ENCODE measurements at regions not wholly inside any gene's neighbourhood (a gene's known extent, or its start where the extent isn't known, plus 50 kb on each side); places are given as distances from the start of the nearest gene placed in this dataset.
"Not testable (repeated sequence)": the region's sequence is repeated elsewhere in the genome, so short reads cannot be mapped to it uniquely, and the experiment has no call there.

DNA sequence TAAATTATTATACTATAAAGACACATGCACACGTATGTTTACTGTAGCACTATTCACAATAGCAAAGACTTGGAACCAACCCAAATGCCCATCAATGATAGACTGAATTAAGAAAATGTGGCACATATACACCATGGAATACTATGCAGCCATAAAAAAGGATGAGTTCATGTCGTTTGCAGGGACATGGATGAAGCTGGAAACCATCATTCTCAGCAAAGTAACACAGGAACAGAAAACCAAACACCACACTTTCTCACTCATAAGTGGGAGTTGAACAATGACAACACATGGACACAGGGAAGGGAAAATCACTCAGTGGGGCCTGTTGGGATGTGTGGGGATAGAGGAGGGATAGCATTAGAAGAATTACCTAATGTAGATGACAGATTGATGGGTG, 163.0 kb downstream of the CCDC71L start:
- H3K27ac ChIP-seq (ENCODE audit: low read depth, low read length); H3K9ac ChIP-seq (ENCODE audit: low read depth, low read length); H3K27me3 ChIP-seq (ENCODE audit: control insufficient read depth, insufficient read depth, low read length); H3K9me3 ChIP-seq (ENCODE audit: control insufficient read depth, insufficient read depth, low read length); H3K36me3 ChIP-seq (ENCODE audit: control insufficient read depth, insufficient read depth, low read length); H3K4me1 ChIP-seq (ENCODE audit: control insufficient read depth, insufficient read depth, low read length); H3K4me3 ChIP-seq (ENCODE audit: low read depth, low read length): not testable (repeated sequence)

DNA sequence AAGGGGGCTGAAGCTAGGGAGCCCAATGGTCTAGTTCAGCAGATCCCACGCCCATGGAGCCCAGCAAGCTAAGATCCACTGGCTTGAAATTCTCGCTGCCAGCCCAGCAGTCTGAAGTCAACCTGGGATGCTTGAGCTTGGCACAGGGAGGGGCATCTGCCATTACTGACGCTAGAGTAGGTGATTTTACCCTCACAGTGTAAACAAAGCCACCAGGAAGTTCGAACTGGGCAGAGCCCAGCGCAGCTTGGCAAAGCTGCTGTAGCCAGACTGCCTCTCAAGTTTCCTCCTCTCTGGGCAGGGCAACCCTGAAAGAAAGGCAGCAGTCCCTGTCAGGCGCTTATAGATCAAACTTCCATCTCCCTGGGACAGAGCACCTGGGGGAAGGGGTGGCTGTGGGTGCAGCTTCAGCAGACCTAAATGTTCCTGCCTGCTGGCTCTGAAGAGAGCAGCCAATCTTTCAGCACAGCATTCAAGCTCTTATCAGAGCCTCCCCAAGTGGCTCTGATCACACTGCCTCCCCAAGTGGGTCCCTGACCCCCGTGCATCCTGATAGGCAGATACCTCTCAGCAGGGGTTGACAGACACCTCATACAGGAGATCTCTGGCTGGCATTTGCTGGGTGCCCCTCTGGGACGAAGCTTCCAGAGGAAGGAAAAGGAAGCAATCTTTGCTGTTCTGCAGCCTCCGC, 167.8 kb downstream of the CCDC71L start:
- no peaks in the 10 kb centered on the region for H3K27me3 ChIP-seq (ENCODE audit: control insufficient read depth, insufficient read depth, low read length)
- no peak overlapping the region for H3K27ac ChIP-seq (ENCODE audit: low read depth, low read length)
- no peaks in the 10 kb centered on the region for H3K9me3 ChIP-seq (ENCODE audit: control insufficient read depth, insufficient read depth, low read length)
- H3K36me3 ChIP-seq (ENCODE audit: control insufficient read depth, insufficient read depth, low read length): no peaks in the 10 kb centered on the region
- H3K4me1 ChIP-seq (ENCODE audit: control insufficient read depth, insufficient read depth, low read length): no peaks in the 10 kb centered on the region
- H3K9ac ChIP-seq (ENCODE audit: low read depth, low read length): no peak overlapping the region
- H3K4me3 ChIP-seq (ENCODE audit: low read depth, low read length): no peak overlapping the region

DNA sequence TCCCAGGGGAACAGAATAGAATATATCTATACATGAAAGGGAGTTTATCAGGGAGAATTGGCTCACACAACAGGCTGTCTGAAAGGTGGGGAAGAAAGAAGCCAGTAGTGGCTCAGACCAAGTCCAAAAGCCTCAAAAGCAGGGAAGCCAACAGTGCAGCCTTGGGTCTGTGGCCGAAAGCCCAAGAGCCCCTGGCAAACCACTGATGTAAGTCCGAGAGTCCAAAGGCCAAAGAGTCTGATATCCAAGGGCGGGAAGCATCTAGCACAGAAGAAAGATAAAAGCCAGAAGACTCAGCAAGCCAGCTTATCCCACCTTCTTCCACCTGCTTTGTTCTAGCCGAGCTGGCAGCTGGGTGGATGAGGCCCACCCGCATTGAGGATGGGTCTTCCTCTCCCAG, 172.5 kb downstream of the CCDC71L start:
- Histone ChIP-seq H3K27ac (ENCODE audit: low read depth, low read length) (no peak overlapping the region), H3K27me3 (ENCODE audit: control insufficient read depth, insufficient read depth, low read length) (no peaks in the 10 kb centered on the region), H3K36me3 (ENCODE audit: control insufficient read depth, insufficient read depth, low read length) (no peaks in the 10 kb centered on the region), H3K9ac (ENCODE audit: low read depth, low read length) (no peak overlapping the region), H3K4me1 (ENCODE audit: control insufficient read depth, insufficient read depth, low read length) (no peaks in the 10 kb centered on the region), H3K9me3 (ENCODE audit: control insufficient read depth, insufficient read depth, low read length) (no peaks in the 10 kb centered on the region), H3K4me3 (ENCODE audit: low read depth, low read length) (no peak overlapping the region)

DNA sequence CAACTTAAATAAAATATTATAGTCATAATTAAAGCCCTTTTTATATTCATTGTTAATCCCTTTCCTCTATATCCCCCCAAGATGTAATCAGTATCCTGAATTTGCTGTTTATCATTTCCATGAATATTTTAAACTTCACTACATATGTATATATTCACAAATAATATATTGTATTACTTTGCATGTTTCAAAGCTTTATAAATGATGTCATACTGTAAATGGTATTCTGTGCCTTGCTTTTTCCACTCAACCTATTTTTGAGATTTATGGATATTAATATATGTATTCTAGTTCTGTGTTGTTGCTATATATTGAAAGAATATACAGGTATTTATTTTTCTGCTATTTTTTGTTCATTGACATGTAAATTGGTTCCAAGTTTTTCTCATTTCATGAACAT, 173.1 kb downstream of the CCDC71L start:
- no peak overlapping the region for H3K27ac ChIP-seq (ENCODE audit: low read depth, low read length)
- H3K4me1 ChIP-seq (ENCODE audit: control insufficient read depth, insufficient read depth, low read length): no peaks in the 10 kb centered on the region
- H3K9me3 ChIP-seq (ENCODE audit: control insufficient read depth, insufficient read depth, low read length): no peaks in the 10 kb centered on the region
- H3K27me3 ChIP-seq (ENCODE audit: control insufficient read depth, insufficient read depth, low read length): no peaks in the 10 kb centered on the region
- H3K4me3 ChIP-seq (ENCODE audit: low read depth, low read length): no peak overlapping the region
- no peak overlapping the region for H3K9ac ChIP-seq (ENCODE audit: low read depth, low read length)
- no peaks in the 10 kb centered on the region for H3K36me3 ChIP-seq (ENCODE audit: control insufficient read depth, insufficient read depth, low read length)

DNA sequence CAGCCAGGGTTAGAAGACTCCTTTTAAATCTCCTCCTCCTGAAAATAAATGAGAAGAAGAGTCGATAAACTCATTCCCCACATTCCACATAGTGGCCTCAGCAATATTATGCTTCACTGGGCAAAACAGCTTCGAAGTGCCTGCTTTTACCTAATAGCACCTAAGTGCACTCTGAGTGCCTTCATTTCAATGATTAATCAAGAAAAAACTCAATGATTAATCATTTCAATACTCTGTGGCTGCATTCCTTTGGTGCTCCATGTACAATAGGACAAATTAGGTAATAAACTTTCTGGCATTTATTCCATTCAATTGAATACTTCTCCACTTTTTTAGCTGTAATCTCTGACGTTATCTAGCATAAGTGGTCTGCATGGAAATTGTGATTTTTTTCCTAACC, 174.6 kb downstream of the CCDC71L start:
- Histone ChIP-seq H3K4me1 (ENCODE audit: control insufficient read depth, insufficient read depth, low read length) (no peaks in the 10 kb centered on the region), H3K27ac (ENCODE audit: low read depth, low read length) (no peak overlapping the region), H3K27me3 (ENCODE audit: control insufficient read depth, insufficient read depth, low read length) (no peaks in the 10 kb centered on the region), H3K36me3 (ENCODE audit: control insufficient read depth, insufficient read depth, low read length) (no peaks in the 10 kb centered on the region), H3K9me3 (ENCODE audit: control insufficient read depth, insufficient read depth, low read length) (no peaks in the 10 kb centered on the region), H3K9ac (ENCODE audit: low read depth, low read length) (no peak overlapping the region), H3K4me3 (ENCODE audit: low read depth, low read length) (no peak overlapping the region)

DNA sequence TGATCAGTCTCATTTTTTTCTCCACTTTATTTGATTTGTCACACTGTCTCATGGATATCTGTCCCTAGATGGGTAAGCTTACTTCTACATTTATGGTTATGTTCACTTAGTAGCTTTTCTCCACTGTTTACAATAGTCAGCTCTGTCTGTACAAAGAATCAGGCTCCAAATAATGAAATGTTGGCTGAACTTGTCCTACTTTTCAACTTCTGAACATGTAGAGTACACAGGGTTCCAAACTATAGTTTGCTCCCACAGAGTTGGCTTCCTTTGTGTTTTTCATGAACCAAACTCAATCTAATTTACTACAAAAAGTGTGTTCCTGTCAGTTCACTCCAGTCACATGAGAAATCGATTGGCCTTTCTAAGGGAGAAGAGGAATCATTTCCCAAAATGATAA, 175.0 kb downstream of the CCDC71L start:
- Histone ChIP-seq H3K36me3 (ENCODE audit: control insufficient read depth, insufficient read depth, low read length) (no peaks in the 10 kb centered on the region), H3K9me3 (ENCODE audit: control insufficient read depth, insufficient read depth, low read length) (no peaks in the 10 kb centered on the region), H3K4me1 (ENCODE audit: control insufficient read depth, insufficient read depth, low read length) (no peaks in the 10 kb centered on the region), H3K27me3 (ENCODE audit: control insufficient read depth, insufficient read depth, low read length) (no peaks in the 10 kb centered on the region), H3K27ac (ENCODE audit: low read depth, low read length) (no peak overlapping the region), H3K9ac (ENCODE audit: low read depth, low read length) (no peak overlapping the region; the same call in 1 of the 2 replicates), H3K4me3 (ENCODE audit: low read depth, low read length) (no peak overlapping the region)

DNA sequence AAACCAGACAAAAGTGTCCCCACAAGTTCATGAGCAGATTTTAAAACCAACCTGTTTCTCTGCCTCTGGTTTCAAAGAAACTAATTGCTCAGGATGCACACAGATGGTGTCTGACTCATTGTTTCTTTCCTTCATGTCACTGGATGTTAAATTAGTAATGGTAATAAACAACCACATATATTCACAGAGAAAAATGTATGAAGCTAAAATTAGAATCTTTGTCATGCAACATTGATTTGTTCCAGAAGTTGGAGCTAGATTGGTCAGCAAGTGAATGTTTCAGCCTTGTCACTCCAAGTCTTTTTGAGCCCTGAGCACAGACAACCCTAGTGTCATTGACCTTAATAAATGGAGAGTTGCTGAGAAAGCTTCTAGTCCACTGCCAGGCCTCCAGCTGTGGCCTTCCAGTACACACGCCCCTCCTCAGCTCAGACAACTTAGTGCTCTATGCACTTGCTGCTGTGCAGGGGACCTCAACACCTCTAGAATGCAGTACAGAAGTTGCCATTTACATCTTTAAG, 175.9 kb downstream of the CCDC71L start:
- Histone ChIP-seq H3K9ac (ENCODE audit: low read depth, low read length) (no peak overlapping the region), H3K36me3 (ENCODE audit: control insufficient read depth, insufficient read depth, low read length) (no peaks in the 10 kb centered on the region), H3K9me3 (ENCODE audit: control insufficient read depth, insufficient read depth, low read length) (no peaks in the 10 kb centered on the region), H3K4me3 (ENCODE audit: low read depth, low read length) (no peak overlapping the region), H3K4me1 (ENCODE audit: control insufficient read depth, insufficient read depth, low read length) (no peaks in the 10 kb centered on the region), H3K27me3 (ENCODE audit: control insufficient read depth, insufficient read depth, low read length) (no peaks in the 10 kb centered on the region), H3K27ac (ENCODE audit: low read depth, low read length) (no peak overlapping the region)

DNA sequence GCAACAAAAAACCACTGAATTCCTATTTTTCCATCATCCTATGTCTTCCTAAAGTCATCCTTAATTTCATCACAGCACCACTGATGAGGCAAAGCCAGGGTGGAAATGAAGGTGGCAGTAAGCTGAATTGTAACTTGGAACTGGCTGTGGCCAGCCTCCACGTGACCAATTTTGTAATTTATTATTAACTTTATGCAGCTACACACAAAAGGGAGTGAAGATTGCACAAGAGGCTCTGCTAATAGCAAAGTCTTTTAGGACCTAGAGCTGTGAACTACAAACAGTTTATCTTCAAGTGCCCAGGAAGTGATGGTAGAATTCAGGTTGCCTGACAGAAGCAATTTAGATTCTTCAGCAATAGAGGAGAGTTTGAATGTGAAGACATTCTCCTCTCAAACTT, 176.4 kb downstream of the CCDC71L start:
- Histone ChIP-seq H3K36me3 (ENCODE audit: control insufficient read depth, insufficient read depth, low read length) (no peaks in the 10 kb centered on the region), H3K9ac (ENCODE audit: low read depth, low read length) (no peak overlapping the region), H3K9me3 (ENCODE audit: control insufficient read depth, insufficient read depth, low read length) (no peaks in the 10 kb centered on the region), H3K27me3 (ENCODE audit: control insufficient read depth, insufficient read depth, low read length) (no peaks in the 10 kb centered on the region), H3K27ac (ENCODE audit: low read depth, low read length) (no peak overlapping the region), H3K4me1 (ENCODE audit: control insufficient read depth, insufficient read depth, low read length) (no peaks in the 10 kb centered on the region), H3K4me3 (ENCODE audit: low read depth, low read length) (no peak overlapping the region)

DNA sequence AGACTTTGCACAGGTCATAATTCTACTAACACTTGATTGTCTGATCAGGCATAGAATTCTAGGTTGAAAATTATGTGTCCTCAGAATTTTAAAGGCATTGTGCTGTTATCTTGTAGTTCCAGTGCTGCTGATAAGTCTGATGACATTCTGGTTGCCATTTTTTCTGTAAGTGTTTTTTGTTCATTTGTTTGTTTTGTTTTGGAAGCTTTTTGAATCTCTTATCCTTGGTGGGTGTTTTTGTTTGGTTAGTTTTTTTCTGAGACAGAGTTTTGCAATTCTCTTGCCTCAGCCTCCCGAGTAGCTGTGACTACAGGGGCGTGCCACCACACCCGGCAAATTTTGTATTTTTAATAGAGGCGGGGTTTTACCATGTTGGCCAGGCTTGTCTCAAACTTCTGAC, 178.9 kb downstream of the CCDC71L start:
- no peaks in the 10 kb centered on the region for H3K36me3 ChIP-seq (ENCODE audit: control insufficient read depth, insufficient read depth, low read length)

DNA sequence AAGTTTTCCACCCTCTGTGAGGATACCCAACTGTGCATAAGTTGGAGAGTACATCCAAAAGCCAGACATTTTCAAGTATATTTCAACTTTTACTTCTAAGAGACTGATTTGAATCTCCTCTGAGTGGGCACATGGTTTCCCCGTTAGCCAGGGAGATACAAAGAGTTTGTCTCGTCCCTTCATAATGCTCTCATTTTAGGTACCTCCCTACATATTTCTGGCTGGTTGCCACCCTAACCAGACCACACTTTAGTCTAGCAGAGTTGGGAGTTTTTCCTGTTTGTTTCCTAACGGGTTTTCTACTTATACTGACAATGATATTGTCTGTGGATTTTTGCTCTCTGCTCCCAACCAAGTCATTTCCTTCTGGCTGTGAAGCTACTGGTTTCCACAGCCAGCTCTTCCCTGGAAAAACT, 180.3 kb downstream of the CCDC71L start:
- Histone ChIP-seq H3K36me3 (ENCODE audit: control insufficient read depth, insufficient read depth, low read length) (no peaks in the 10 kb centered on the region), H3K4me1 (ENCODE audit: control insufficient read depth, insufficient read depth, low read length) (no peaks in the 10 kb centered on the region), H3K4me3 (ENCODE audit: low read depth, low read length) (no peak overlapping the region), H3K27ac (ENCODE audit: low read depth, low read length) (no peak overlapping the region), H3K27me3 (ENCODE audit: control insufficient read depth, insufficient read depth, low read length) (no peaks in the 10 kb centered on the region), H3K9ac (ENCODE audit: low read depth, low read length) (no peak overlapping the region), H3K9me3 (ENCODE audit: control insufficient read depth, insufficient read depth, low read length) (no peaks in the 10 kb centered on the region)

More for the DNA sequence above, 178.9 kb downstream of the CCDC71L start:
- no peak overlapping the region for H3K9ac ChIP-seq (ENCODE audit: low read depth, low read length)
- H3K27me3 ChIP-seq (ENCODE audit: control insufficient read depth, insufficient read depth, low read length): no peaks in the 10 kb centered on the region
- H3K4me3 ChIP-seq (ENCODE audit: low read depth, low read length): no peak overlapping the region
- no peaks in the 10 kb centered on the region for H3K4me1 ChIP-seq (ENCODE audit: control insufficient read depth, insufficient read depth, low read length)
- H3K9me3 ChIP-seq (ENCODE audit: control insufficient read depth, insufficient read depth, low read length): no peaks in the 10 kb centered on the region
- H3K27ac ChIP-seq (ENCODE audit: low read depth, low read length): no peak overlapping the region

DNA sequence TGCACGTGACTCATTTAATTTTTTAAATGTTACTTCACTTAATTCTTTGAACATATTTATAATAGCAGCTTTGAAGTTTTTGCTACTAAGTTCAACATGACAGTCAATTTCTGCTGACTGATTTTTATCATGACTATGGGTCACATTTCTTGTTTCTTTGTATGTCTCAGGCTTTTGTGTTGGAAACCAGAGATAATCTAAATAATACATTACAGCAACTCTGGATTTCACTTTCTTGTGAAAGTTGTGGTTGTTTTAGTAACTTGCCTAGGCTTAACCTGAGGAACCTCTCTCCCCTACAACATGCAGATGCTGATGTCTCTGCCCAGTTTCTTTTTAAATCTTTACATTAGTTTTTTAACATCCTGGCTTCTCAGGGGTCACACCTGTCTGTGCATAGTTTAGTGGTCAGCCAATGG, 180.8 kb downstream of the CCDC71L start:
- no peaks in the 10 kb centered on the region for H3K36me3 ChIP-seq (ENCODE audit: control insufficient read depth, insufficient read depth, low read length)
- H3K27me3 ChIP-seq (ENCODE audit: control insufficient read depth, insufficient read depth, low read length): no peaks in the 10 kb centered on the region
- H3K4me3 ChIP-seq (ENCODE audit: low read depth, low read length): no peak overlapping the region
- no peak overlapping the region for H3K27ac ChIP-seq (ENCODE audit: low read depth, low read length)
- H3K9ac ChIP-seq (ENCODE audit: low read depth, low read length): no peak overlapping the region
- H3K9me3 ChIP-seq (ENCODE audit: control insufficient read depth, insufficient read depth, low read length): no peaks in the 10 kb centered on the region
- H3K4me1 ChIP-seq (ENCODE audit: control insufficient read depth, insufficient read depth, low read length): no peaks in the 10 kb centered on the region

Data from HUES48 (cell line).